Kasumi-1 (cell line): ENCODE measurements at regions not wholly inside any gene's neighbourhood (a gene's known extent, or its start where the extent isn't known, plus 50 kb on each side); places are given as distances from the start of the nearest gene placed in this dataset.

ENCODE experiments used
- DNase-seq, 2 experiments: peaks; one replicate each; lab custom pipeline; 2025; lab: John Stamatoyannopoulos, UW

- no peak for DNase-seq
These were observed 129.7 kb upstream of the PRICKLE2 start for GRCh38 chr3:64354956-64355355.

- no peak for DNase-seq
These were observed 129.0 kb upstream of the PRICKLE2 start for GRCh38 chr3:64354221-64354620.

- DNase-seq: no peak
These were observed 128.0 kb upstream of the PRICKLE2 start for GRCh38 chr3:64353226-64353625.

DNA sequence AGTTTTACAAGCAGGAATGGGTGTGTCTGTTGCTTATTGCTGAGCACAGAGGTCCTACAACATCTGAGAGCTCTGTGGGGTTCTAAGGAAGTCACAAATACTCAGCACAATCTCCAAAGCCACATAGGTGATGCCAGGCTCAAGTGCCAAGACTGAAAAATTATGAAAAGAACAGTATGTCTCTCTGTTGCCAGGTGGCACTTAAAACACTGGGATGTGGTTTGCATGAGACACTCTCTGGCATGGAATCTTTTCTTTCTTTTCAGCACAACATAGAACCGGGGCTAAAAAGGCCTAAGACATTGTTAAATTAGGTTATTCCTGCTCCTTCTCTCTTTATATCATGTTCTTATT lies 127.3 kb upstream of the PRICKLE2 start:
- no peak for DNase-seq

DNA sequence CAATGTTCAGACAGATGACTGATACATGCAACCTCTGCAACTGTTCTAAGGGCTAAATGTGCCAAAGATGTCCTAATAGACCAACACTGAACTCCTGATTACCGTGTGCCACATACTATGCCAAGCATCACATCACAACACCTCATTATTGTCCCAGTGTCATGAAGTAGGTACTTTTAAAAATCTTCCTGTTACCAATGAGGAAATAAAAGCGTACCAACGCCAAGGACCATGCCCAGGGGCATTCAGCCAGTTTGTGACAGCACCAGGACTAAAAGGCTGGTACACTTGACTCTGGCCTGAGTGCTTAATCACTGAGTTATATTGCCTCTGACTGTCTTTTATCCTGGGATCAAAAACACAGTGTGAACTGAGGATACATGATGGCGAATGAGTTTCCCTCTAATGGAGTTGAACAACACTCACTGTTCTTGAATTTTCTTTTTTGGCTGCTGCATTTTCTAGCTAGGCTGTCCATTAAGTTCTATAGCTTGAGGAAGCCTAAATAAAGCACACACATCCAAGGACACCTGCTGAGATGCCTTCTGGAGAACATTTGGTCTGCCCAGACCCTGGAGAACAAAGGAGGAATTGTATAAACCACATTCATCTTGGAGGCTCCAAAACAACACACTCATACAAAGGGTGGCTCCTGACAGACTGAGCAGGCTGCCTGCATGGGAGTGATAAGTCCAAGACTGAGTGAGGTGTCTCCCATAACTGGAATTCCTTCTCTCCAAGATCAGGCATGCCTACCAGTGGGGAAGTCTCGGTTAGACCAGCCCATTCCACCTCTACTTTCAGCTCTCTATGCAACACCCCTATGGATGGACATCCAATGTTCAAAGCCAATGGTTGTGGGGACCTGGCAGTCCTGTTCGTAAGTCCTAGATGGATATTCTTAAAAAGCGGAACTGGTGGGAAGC lies 126.7 kb upstream of the PRICKLE2 start:
- DNase-seq: no peak

DNA sequence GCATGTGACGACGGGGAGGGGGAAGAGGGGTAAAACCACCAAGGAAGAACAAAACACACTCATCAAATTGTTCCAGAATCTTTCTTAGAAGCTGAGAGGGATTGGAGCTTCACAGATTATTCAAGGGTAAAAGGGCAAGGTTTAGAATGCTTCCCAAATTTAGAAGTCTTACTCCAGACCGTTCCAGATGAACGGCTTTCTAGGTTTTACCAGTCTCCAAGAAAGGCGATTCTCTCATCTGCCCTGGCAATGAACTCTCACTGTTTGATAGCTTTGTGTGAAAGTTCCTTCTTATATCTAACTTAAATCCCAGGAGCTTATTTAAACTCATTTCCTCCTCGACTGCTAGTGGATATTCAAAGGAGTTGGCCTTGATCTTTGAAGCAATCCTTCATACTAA lies 124.3 kb upstream of the PRICKLE2 start:
- no peak for DNase-seq

DNA sequence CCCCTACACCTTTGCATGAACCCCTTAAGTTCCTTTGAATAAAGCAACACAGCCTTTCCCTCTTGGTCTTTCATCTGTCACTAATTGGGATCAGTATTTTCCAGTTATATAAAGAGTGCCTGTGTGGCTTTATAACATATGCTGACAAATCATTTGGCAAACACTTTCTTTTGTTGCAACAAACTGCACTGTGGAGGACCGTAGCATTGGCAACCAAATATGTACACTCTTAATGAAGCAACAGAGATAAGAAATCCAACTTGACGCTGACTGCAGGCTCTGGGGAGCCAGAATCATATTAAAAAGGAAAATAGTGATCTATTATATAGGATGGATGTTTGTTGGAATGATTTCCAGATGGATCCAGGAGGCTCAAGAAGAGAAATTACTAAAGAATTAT lies 120.1 kb upstream of the PRICKLE2 start:
- no peak for DNase-seq

DNA sequence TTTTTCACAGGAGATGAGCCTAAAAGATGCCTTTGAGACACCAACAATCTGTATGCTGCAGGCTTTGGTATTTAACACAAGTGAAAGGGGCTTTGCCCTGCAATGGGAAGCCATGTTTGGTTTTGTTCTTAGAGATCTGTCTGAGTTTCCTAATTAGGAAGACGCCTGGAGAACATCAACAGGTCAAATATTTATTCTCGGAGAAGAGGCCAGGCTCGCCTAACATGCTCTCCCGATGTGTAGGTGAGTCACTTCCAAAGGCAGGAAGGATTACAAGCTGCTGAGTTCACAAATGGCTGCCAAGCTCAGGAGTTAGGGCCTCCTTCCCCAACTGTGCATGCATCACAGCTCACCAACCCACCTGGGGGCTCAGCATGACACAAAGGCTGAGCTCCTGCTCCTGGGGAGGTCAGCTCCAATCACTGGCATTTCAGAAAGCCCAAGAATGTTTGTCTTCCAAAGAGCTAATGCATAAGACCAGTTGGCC lies 119.5 kb upstream of the PRICKLE2 start:
- DNase-seq: no peak

DNA sequence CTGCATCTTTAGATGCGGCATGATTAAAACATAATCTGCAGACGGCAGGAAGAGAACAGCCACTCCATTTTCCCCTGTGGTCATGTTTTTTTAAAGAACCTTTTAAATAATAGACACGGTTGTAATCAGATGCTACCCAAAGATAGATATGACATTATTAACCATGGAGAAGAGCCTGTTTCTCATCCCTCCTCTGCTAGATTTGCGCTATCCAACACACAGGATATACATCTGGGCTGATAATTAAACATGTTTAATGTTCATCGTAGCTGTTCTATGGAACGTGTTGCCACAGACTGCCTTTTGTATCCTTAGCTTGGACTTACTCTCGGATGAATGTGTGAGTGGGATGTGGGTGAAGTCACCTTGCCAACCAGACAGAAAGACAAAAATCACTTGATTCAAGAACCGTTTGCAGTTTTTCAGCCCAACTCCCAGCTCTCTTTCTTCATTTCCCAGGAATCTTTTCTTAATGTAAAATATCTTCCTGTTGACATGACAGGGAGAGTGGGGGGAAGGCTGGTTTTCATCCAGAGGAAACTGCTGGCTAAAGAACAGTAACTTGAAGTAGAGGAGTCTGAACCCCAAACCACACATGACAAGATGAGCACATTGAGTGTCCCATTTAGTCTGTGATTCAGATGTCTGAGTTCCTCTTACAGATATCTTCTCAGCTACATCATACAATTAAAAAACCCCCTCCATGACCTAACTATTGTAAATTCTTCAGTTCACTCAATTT lies 118.6 kb upstream of the PRICKLE2 start:
- DNase-seq: no peak

GRCh38 chr3:64342940-64343688 lies 117.8 kb upstream of the PRICKLE2 start:
- no peak for DNase-seq

GRCh38 chr3:64341296-64341695 lies 116.0 kb upstream of the PRICKLE2 start:
- no peak for DNase-seq

DNA sequence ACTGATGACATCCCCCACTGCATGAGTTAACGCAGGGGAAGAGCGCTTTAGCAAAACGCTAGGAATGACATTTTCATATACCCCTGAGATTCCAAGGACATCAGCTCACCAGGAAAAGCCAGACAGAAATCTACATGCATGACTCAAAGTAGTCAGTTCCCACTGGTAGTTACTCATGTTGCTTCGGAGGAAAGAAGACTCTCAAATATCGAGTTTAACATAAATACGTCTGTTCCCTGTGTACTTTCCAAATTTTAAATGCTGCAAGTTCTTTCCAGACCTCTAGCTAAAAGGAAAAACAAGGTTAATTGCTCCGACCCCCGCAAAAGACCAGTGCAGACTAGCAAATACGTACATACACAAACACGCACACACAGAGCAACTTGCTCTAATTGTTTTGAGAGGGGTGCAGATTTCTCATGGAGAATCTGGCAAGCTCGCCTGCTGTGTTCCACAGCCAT lies 115.4 kb upstream of the PRICKLE2 start:
- no peak for DNase-seq

DNA sequence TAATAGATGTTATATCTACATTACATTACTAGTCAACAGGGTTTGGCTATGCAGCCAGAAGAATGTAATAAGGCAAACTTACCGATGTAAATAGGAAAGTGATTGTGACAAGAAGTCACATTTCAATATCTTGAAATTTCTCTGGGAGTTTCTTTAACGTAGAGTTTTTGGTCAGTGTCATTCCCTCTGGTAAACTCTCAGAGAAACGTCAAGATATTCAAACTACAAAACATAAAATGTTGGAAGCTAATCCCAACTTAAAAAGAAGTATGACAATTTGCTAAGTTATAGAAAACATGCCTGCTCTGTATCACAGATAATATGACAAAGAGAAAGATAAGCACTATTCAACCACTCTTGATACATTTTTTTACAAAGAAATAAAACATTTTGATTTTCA lies 111.2 kb upstream of the PRICKLE2 start:
- no peak for DNase-seq

DNA sequence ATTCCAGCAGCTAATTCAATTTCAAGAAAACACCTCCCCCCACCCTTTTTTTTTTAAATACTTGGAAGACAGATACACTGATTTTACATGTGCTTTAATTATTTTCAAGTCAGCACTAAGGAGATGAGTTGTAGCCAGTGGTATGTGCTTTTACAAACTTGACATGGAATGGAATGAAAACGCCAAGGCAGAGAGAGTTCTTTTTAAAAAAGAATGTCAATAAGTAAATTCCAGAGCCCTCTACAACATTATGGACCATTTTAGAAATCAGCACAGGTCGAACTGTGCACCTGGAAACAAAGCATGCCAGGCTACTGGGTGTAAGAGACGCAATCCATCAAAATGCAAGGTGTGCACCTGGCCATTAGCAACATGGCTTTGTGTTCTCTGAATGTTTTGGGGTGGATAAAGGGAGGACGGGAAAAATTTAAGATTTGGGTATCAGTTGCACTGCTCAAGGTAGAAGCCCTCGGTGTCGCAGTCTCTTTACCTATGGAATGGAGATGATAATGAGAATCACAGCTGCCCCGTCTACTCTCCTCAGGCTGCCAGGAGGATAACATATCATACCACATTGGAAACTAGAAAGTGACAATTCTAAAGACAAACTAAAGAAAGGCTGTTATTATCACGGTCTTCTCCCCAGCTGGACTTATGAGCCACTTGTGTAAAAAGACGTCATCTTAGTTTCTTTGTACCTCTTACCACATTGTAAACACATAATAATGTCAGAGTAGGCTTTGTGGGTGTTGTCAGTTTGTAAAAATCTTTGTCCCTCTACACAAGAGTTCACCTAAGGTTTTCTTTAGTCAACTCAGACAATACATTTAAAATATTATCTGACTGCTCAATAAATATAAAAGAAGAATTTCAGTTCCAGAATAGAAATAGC lies 107.4 kb upstream of the PRICKLE2 start:
- DNase-seq: no peak

DNA sequence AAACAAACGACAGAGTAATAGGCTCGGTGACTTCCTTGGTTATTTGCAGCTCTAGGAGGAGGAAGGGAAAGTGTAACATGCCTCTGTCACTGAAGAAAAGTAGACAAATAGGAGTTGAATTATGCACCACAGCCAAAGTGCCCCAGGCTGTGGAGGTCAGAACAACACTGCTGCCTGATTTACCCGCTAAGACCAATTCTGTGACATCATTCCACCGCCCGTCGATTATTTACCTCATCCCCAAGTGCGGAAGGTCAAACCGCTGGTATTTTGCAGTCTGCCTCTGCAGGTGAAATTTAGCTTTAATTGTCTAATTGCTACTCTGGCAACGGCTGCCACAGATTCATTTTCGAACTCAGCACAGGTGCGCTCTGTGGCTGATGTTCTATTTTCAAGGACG lies 106.3 kb upstream of the PRICKLE2 start:
- DNase-seq: no peak

- no peak for DNase-seq
These were observed 103.8 kb upstream of the PRICKLE2 start for GRCh38 chr3:64329037-64329436.

DNA sequence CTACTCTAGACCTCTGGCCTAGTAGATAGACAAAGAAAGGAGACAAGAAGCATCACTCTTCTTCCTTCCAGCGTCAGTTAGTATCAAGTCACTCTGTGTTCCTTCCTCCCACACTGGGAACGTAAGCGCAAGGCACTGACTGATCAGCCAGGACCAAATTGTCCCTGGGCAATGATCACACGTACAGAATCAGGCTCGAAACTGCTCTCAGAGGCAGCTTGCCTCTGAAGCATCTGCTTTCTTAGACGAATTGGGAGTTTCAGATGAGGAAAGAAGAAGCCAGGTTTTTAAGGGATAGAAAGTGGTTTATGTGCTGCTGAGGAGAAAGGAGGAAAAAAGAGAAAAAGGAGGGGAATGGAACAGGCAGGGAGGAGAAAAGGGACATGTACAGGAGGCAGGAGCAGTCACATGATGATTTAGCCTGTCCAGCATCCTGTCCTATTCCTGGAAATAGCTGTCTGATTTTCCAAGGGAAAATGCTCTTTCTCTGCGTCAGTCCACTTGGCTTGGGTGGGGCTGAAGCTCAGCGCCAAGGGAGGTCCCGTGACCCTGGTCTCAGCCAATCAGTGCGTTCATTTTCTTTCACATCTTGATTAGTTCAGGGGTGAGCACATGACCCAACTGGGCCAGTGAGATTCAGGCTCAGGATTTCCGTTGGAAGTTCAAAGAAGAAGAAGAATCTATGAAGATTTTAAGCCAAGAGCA lies 102.0 kb upstream of the PRICKLE2 start:
- no peak for DNase-seq

- no peak for DNase-seq
These were observed 96.5 kb upstream of the PRICKLE2 start for GRCh38 chr3:64321747-64322146.

- DNase-seq: no peak
These were observed 94.1 kb upstream of the PRICKLE2 start for GRCh38 chr3:64319391-64319790.

DNA sequence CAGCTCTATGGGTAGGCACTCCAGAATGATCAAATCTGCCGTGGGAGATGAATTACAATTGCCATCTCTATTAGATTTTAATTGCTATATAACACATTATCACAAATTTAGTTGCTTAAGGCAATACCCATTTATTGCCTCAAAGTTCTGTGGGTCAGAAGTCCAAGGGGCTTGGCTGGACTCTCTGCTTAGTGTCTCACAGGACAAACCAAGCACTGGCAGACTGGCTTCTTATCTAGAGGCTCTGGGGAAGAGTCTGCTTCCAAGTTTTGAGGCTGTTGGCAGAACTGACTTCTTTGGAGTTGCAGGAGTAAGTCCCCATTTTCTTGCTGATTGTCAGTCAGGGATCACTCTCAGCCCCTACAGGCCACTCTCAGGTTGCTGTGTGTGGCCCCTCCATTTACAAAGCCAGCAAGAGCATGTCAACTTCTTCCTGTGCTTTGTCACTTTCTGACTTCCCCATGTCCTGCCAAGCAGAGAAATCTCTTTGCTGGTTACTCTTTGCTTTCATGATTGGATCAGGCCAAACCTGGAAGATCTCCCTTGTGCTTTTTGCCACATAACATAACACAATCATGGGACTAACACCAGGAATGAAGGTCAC lies 93.5 kb upstream of the PRICKLE2 start:
- DNase-seq: no peak
